ENCODE measurements at regions not wholly inside any gene's neighbourhood (a gene's known extent, or its start where the extent isn't known, plus 50 kb on each side); places are given as distances from the start of the nearest gene placed in this dataset.

DNA sequence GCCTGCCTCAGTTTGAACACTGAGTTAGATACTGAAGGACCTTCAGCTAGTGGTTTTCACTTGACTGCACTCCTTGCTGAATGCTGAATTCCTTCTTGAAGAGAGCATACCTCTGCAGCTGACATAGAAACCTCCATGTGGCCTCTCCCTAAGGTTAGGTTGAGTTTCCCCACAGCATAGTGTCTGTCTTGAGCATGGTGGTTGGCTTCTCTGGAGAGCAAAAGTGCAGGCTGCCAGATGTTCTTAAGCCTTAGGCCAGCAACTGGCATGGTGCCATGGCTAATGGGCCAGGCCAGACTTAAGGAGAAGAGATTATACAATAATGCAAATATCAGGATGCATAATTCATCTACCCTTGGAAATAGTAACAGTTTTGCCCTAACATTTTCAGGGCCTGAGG is 545.6 kb upstream of the ZNF385D start:
- Mint-ChIP-seq H3K27me3 (no peaks in the 10 kb centered on the region), H3K4me1 (no peaks in the 10 kb centered on the region), H3K4me3 (no peak overlapping the region), H3K27ac (no peak overlapping the region), H3K9me3 (peaks cover 0 to 22% (median 8%) of the 10 kb centered on the region in 8 donors), H3K36me3 (no peaks in the 10 kb centered on the region)
- no peak for DNase-seq
- ChIA-PET POLR2A (ENCODE audit: partially characterized antibody) (no interaction called here), CTCF (ENCODE audit: partially characterized antibody) (no interaction called here)
- Histone ChIP-seq H3K36me3 (ENCODE audit: insufficient read depth, low read length) (no peaks in the 10 kb centered on the region), H3K4me1 (ENCODE audit: insufficient read depth, low read length) (no peaks in the 10 kb centered on the region), H3K27ac (ENCODE audit: low read depth, low read length) (no peak overlapping the region), H3K27me3 (ENCODE audit: insufficient read depth, low read length) (no peaks in the 10 kb centered on the region), H3K4me3 (ENCODE audit: low read length in 2 of 2) (no peak overlapping the region), H3K9me3 (ENCODE audit: control insufficient read depth in 1 of 2, low read length in 2 of 2) (peaks cover 0 to 4% of the 10 kb centered on the region in 2 donors)
- intact Hi-C loops (cut with micrococcal nuclease), result no loop called here

GRCh38 chr3:22297436-22297835 is 546.4 kb upstream of the ZNF385D start:
- Histone ChIP-seq H3K36me3 (ENCODE audit: insufficient read depth, low read length) (no peaks in the 10 kb centered on the region), H3K9me3 (ENCODE audit: control insufficient read depth in 1 of 2, low read length in 2 of 2) (peaks cover 0 to 4% of the 10 kb centered on the region in 2 donors), H3K4me1 (ENCODE audit: insufficient read depth, low read length) (no peaks in the 10 kb centered on the region), H3K4me3 (ENCODE audit: low read length in 2 of 2) (no peak overlapping the region), H3K27ac (ENCODE audit: low read depth, low read length) (no peak overlapping the region), H3K27me3 (ENCODE audit: insufficient read depth, low read length) (no peaks in the 10 kb centered on the region)
- H3K27me3 Mint-ChIP-seq, result no peaks in the 10 kb centered on the region
- peaks cover 0 to 22% (median 8%) of the 10 kb centered on the region in 8 donors for H3K9me3 Mint-ChIP-seq
- no peak for DNase-seq
- no peak overlapping the region for H3K27ac Mint-ChIP-seq
- no peak overlapping the region for H3K4me3 Mint-ChIP-seq
- no peaks in the 10 kb centered on the region for H3K4me1 Mint-ChIP-seq
- ChIA-PET CTCF (ENCODE audit: partially characterized antibody) (no interaction called here), POLR2A (ENCODE audit: partially characterized antibody) (no interaction called here)
- intact Hi-C loops (cut with micrococcal nuclease), result no loop called here
- no peaks in the 10 kb centered on the region for H3K36me3 Mint-ChIP-seq

DNA sequence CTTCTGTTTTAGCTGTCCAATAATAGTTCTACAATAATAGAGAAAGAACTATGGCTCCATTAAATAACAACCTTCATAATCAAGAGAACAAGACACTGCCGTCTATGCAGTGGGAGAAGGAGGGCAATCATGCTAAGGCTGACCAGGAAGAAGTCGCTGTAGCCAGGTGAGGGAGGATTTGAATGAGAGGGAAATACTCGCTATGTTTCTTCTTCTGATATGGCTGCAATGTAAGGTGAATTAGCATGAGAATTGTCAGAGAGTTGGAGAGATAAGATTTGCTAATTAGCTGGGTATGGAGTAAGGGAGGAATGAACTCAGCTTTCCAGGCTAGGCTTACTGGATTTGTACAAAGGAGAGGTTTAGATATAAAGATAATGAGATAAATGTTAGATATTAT is 555.4 kb upstream of the ZNF385D start:
- H3K4me3 Mint-ChIP-seq, result no peak overlapping the region
- intact Hi-C loops (cut with micrococcal nuclease), result no loop called here
- H3K36me3 ChIP-seq (ENCODE audit: insufficient read depth, low read length), result no peaks in the 10 kb centered on the region
- ChIA-PET CTCF (ENCODE audit: partially characterized antibody) (no interaction called here), POLR2A (ENCODE audit: partially characterized antibody) (no interaction called here)
- H3K27me3 Mint-ChIP-seq, result no peaks in the 10 kb centered on the region
- no peaks in the 10 kb centered on the region for H3K4me1 Mint-ChIP-seq
- no peaks in the 10 kb centered on the region for H3K27me3 ChIP-seq (ENCODE audit: insufficient read depth, low read length)
- H3K4me3 ChIP-seq (ENCODE audit: low read length in 2 of 2), result no peak overlapping the region
- no peaks in the 10 kb centered on the region for H3K9me3 ChIP-seq (ENCODE audit: control insufficient read depth in 1 of 2, low read length in 2 of 2)
- H3K4me1 ChIP-seq (ENCODE audit: insufficient read depth, low read length), result no peaks in the 10 kb centered on the region
- no peaks in the 10 kb centered on the region for H3K36me3 Mint-ChIP-seq
- no peak overlapping the region for H3K27ac Mint-ChIP-seq
- no peak overlapping the region for H3K27ac ChIP-seq (ENCODE audit: low read depth, low read length)
- DNase-seq, result no peak
- H3K9me3 Mint-ChIP-seq, result peaks cover 2 to 14% (median 7%) of the 10 kb centered on the region in 8 donors

GRCh38 chr3:22308871-22309270 is 557.9 kb upstream of the ZNF385D start:
- H3K27me3 Mint-ChIP-seq, result no peaks in the 10 kb centered on the region
- ChIA-PET POLR2A (ENCODE audit: partially characterized antibody) (no interaction called here), CTCF (ENCODE audit: partially characterized antibody) (no interaction called here)
- Histone ChIP-seq H3K36me3 (ENCODE audit: insufficient read depth, low read length) (no peaks in the 10 kb centered on the region), H3K4me3 (ENCODE audit: low read length in 2 of 2) (no peak overlapping the region), H3K9me3 (ENCODE audit: control insufficient read depth in 1 of 2, low read length in 2 of 2) (no peaks in the 10 kb centered on the region), H3K27ac (ENCODE audit: low read depth, low read length) (no peak overlapping the region), H3K4me1 (ENCODE audit: insufficient read depth, low read length) (no peaks in the 10 kb centered on the region), H3K27me3 (ENCODE audit: insufficient read depth, low read length) (no peaks in the 10 kb centered on the region)
- no peak for DNase-seq
- peaks cover 2 to 21% (median 12%) of the 10 kb centered on the region in 8 donors for H3K9me3 Mint-ChIP-seq
- H3K36me3 Mint-ChIP-seq, result no peaks in the 10 kb centered on the region
- no peak overlapping the region for H3K4me3 Mint-ChIP-seq
- intact Hi-C loops (cut with micrococcal nuclease), result no loop called here
- no peak overlapping the region for H3K27ac Mint-ChIP-seq
- H3K4me1 Mint-ChIP-seq, result no peaks in the 10 kb centered on the region

GRCh38 chr3:22315925-22316324 is 564.9 kb upstream of the ZNF385D start:
- CTCF ChIA-PET (ENCODE audit: partially characterized antibody), result no interaction called here
- no peaks in the 10 kb centered on the region for H3K9me3 ChIP-seq (ENCODE audit: control insufficient read depth in 1 of 2, low read length in 2 of 2)

GRCh38 chr3:22318325-22318724 is 567.3 kb upstream of the ZNF385D start:
- Mint-ChIP-seq H3K4me3 (no peak overlapping the region), H3K4me1 (no peaks in the 10 kb centered on the region), H3K27me3 (no peaks in the 10 kb centered on the region), H3K9me3 (peaks cover 3 to 16% (median 7%) of the 10 kb centered on the region in 8 donors), H3K27ac (no peak overlapping the region), H3K36me3 (no peaks in the 10 kb centered on the region)
- no peaks in the 10 kb centered on the region for H3K9me3 ChIP-seq (ENCODE audit: control insufficient read depth in 1 of 2, low read length in 2 of 2)
- H3K27me3 ChIP-seq (ENCODE audit: insufficient read depth, low read length), result no peaks in the 10 kb centered on the region
- H3K36me3 ChIP-seq (ENCODE audit: insufficient read depth, low read length), result no peaks in the 10 kb centered on the region
- H3K4me3 ChIP-seq (ENCODE audit: low read length in 2 of 2), result no peak overlapping the region
- DNase-seq, result no peak
- H3K4me1 ChIP-seq (ENCODE audit: insufficient read depth, low read length), result no peaks in the 10 kb centered on the region
- CTCF ChIA-PET (ENCODE audit: partially characterized antibody), result no interaction called here
- intact Hi-C loops (cut with micrococcal nuclease), result no loop called here
- H3K27ac ChIP-seq (ENCODE audit: low read depth, low read length), result no peak overlapping the region
- POLR2A ChIA-PET (ENCODE audit: partially characterized antibody), result no interaction called here

More at GRCh38 chr3:22315925-22316324, 564.9 kb upstream of the ZNF385D start:
- no peaks in the 10 kb centered on the region for H3K36me3 Mint-ChIP-seq
- POLR2A ChIA-PET (ENCODE audit: partially characterized antibody), result no interaction called here
- H3K4me1 Mint-ChIP-seq, result no peaks in the 10 kb centered on the region
- DNase-seq, result no peak
- Histone ChIP-seq H3K4me1 (ENCODE audit: insufficient read depth, low read length) (no peaks in the 10 kb centered on the region), H3K4me3 (ENCODE audit: low read length in 2 of 2) (no peak overlapping the region), H3K27ac (ENCODE audit: low read depth, low read length) (no peak overlapping the region), H3K36me3 (ENCODE audit: insufficient read depth, low read length) (no peaks in the 10 kb centered on the region), H3K27me3 (ENCODE audit: insufficient read depth, low read length) (no peaks in the 10 kb centered on the region)
- no peak overlapping the region for H3K4me3 Mint-ChIP-seq
- intact Hi-C loops (cut with micrococcal nuclease), result no loop called here
- no peaks in the 10 kb centered on the region for H3K27me3 Mint-ChIP-seq
- no peak overlapping the region for H3K27ac Mint-ChIP-seq
- peaks cover 6 to 22% (median 13%) of the 10 kb centered on the region in 8 donors for H3K9me3 Mint-ChIP-seq

GRCh38 chr3:22319446-22319845 is 568.4 kb upstream of the ZNF385D start:
- H3K27ac Mint-ChIP-seq, result no peak overlapping the region
- CTCF ChIA-PET (ENCODE audit: partially characterized antibody), result no interaction called here
- no peaks in the 10 kb centered on the region for H3K4me1 Mint-ChIP-seq

DNA sequence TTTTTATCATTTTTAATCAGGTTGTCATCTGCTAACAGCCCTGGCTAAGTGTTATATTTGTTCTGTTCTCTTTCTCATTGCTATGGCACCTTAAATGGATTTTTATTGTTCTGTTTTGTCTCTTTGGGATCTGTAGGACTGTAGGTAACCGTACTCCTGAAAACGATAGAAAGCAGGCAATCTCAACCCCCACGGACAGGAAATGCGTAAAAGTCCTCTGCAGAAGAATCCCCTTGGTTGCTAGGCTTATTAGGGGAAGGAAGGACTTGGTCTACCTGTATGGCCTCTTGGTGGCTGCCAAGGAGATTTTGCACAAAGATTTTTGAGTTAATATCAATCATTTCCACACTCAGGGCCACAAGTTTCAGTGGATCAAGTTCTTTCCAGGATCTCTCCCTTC is 571.9 kb upstream of the ZNF385D start:
- Histone ChIP-seq H3K9me3 (ENCODE audit: control insufficient read depth in 1 of 2, low read length in 2 of 2) (no peaks in the 10 kb centered on the region), H3K4me1 (ENCODE audit: insufficient read depth, low read length) (no peaks in the 10 kb centered on the region), H3K36me3 (ENCODE audit: insufficient read depth, low read length) (no peaks in the 10 kb centered on the region), H3K27ac (ENCODE audit: low read depth, low read length) (no peak overlapping the region), H3K4me3 (ENCODE audit: low read length in 2 of 2) (no peak overlapping the region), H3K27me3 (ENCODE audit: insufficient read depth, low read length) (no peaks in the 10 kb centered on the region)
- Mint-ChIP-seq H3K27me3 (no peaks in the 10 kb centered on the region), H3K4me3 (no peak overlapping the region), H3K4me1 (no peaks in the 10 kb centered on the region), H3K27ac (no peak overlapping the region), H3K36me3 (no peaks in the 10 kb centered on the region), H3K9me3 (peaks cover 0 to 14% (median 6%) of the 10 kb centered on the region in 8 donors)
- ChIA-PET POLR2A (ENCODE audit: partially characterized antibody) (no interaction called here), CTCF (ENCODE audit: partially characterized antibody) (no interaction called here)
- intact Hi-C loops (cut with micrococcal nuclease), result no loop called here
- DNase-seq, result no peak

More at GRCh38 chr3:22319446-22319845, 568.4 kb upstream of the ZNF385D start:
- H3K27me3 ChIP-seq (ENCODE audit: insufficient read depth, low read length), result no peaks in the 10 kb centered on the region
- no peaks in the 10 kb centered on the region for H3K4me1 ChIP-seq (ENCODE audit: insufficient read depth, low read length)
- peaks cover 0 to 15% (median 6%) of the 10 kb centered on the region in 8 donors for H3K9me3 Mint-ChIP-seq
- H3K27ac ChIP-seq (ENCODE audit: low read depth, low read length), result no peak overlapping the region
- H3K9me3 ChIP-seq (ENCODE audit: control insufficient read depth in 1 of 2, low read length in 2 of 2), result no peaks in the 10 kb centered on the region
- intact Hi-C loops (cut with micrococcal nuclease), result no loop called here
- no peak overlapping the region for H3K4me3 Mint-ChIP-seq
- H3K36me3 ChIP-seq (ENCODE audit: insufficient read depth, low read length), result no peaks in the 10 kb centered on the region
- no peaks in the 10 kb centered on the region for H3K36me3 Mint-ChIP-seq
- no peaks in the 10 kb centered on the region for H3K27me3 Mint-ChIP-seq
- no peak for DNase-seq
- H3K4me3 ChIP-seq (ENCODE audit: low read length in 2 of 2), result no peak overlapping the region
- POLR2A ChIA-PET (ENCODE audit: partially characterized antibody), result no interaction called here
